ENCODE measurements at regions not wholly inside any gene's neighbourhood (a gene's known extent, or its start where the extent isn't known, plus 50 kb on each side); places are given as distances from the start of the nearest gene placed in this dataset.

GRCh38 chr10:62699148-62699547 lies 105.4 kb upstream of the ADO start:
- TF ChIP-seq CTCF (conservative IDR thresholded peaks at IDR 0.05; ENCODE audit: low read depth, low read length), result no peak
- TF ChIP-seq EZH2phosphoT487 (IDR thresholded peaks at IDR 0.05; ENCODE audit: borderline replicate concordance, low read length), result no peak
- TF ChIP-seq EZH2 (IDR thresholded peaks at IDR 0.05; ENCODE audit: low read length, unreplicated experiment), result no peak
